H1 (cell line): ENCODE measurements at regions not wholly inside any gene's neighbourhood (a gene's known extent, or its start where the extent isn't known, plus 50 kb on each side); places are given as distances from the start of the nearest gene placed in this dataset.
"Not testable (repeated sequence)": the region's sequence is repeated elsewhere in the genome, so short reads cannot be mapped to it uniquely, and the experiment has no call there.

Experiments used
- CTCF ChIA-PET: fragments of 300-600 bp; sonication (Branson Sonifier 250); formaldehyde crosslinking; loops from one replicate; lab custom pipeline; 2021; ENCODE audit not compliant: partially characterized antibody; lab: Charles Lee
- POLR2A ChIA-PET: fragments of 300-600 bp; sonication (Branson Sonifier 250); formaldehyde crosslinking; loops from one replicate; lab custom pipeline; 2021; ENCODE audit warnings: inconsistent platforms; ENCODE audit not compliant: partially characterized antibody; lab: Charles Lee
- DNase-seq, 2 experiments: peaks; one replicate each; pipeline versions ENCODE4 v3.0.0 to v3.0.0-alpha.2; 2010 to 2022; ENCODE audit warnings: low spot score in 2 of 2, low read depth in 1 of 2, mixed read lengths in 1 of 2
- FAIRE-seq: peaks from 2 replicates; lab custom pipeline; 2011; peaks lifted over from hg19 to GRCh38; lab: Jason Lieb, UNC
- H2AFZ ChIP-seq: 2 replicates; pipeline ENCODE4 v1.8.1; 2012; ENCODE audit warnings: low read length, inconsistent platforms
- H2AK5ac ChIP-seq: 2 replicates; pipeline ENCODE4 v1.6.1; 2013; ENCODE audit warnings: low read depth, low read length
- H2BK120ac ChIP-seq: replicated peaks from 2 replicates; pipeline ENCODE3; 2013; ENCODE audit warnings: low read depth, low read length, inconsistent platforms
- H2BK12ac ChIP-seq: 2 replicates; pipeline ENCODE4 v1.6.1; 2013; ENCODE audit warnings: low read depth, low read length
- H2BK15ac ChIP-seq: 2 replicates; pipeline ENCODE4 v1.6.1; 2013; ENCODE audit warnings: low read length
- H2BK20ac ChIP-seq: 2 replicates; pipeline ENCODE4 v1.6.1; 2013; ENCODE audit warnings: low read length
- H2BK5ac ChIP-seq: 2 replicates; pipeline ENCODE4 v1.6.1; 2013; ENCODE audit warnings: low read depth, low read length
- H3K14ac ChIP-seq: 2 replicates; pipeline ENCODE4 v1.6.1; 2013; ENCODE audit warnings: inconsistent platforms; ENCODE audit not compliant: insufficient read length
- H3K18ac ChIP-seq: 2 replicates; pipeline ENCODE4 v1.6.1; 2013; ENCODE audit warnings: low read length; ENCODE audit errors: extremely low read depth
- H3K23ac ChIP-seq: 2 replicates; pipeline ENCODE4 v1.6.1; 2013; ENCODE audit warnings: inconsistent platforms; ENCODE audit not compliant: insufficient read length
- H3K23me2 ChIP-seq: 2 replicates; pipeline ENCODE4 v1.6.1; 2013; ENCODE audit warnings: low read depth, low read length
- H3K27ac ChIP-seq: 2 replicates; pipeline ENCODE4 v1.6.1; 2011; ENCODE audit warnings: low read depth, low read length, inconsistent platforms
- H3K27me3 ChIP-seq, 4 experiments: replicated peaks in 1 of 4; 1 replicate in 1 of 4; 2 replicates in 3 of 4; pipeline versions ENCODE4 v1.6.1 to v1.8.1; 2011 to 2013; ENCODE audit warnings: low read length in 3 of 4, mild to moderate bottlenecking in 3 of 4, inconsistent platforms in 2 of 4, mixed read lengths in 2 of 4, moderate library complexity in 1 of 4; ENCODE audit not compliant: control insufficient read depth in 3 of 4, insufficient read depth in 3 of 4; ENCODE audit errors: extremely low read depth in 1 of 4
- H3K36me3 ChIP-seq, 4 experiments: 2 replicates each; pipeline versions ENCODE4 v1.6.1 to v1.8.1; 2011 to 2013; ENCODE audit warnings: mild to moderate bottlenecking in 4 of 4, low read length in 3 of 4, moderate library complexity in 2 of 4, control low read depth in 1 of 4, inconsistent platforms in 1 of 4; ENCODE audit not compliant: insufficient read depth in 4 of 4, control insufficient read depth in 2 of 4
- H3K4ac ChIP-seq: replicated peaks from 2 replicates; pipeline ENCODE3; 2013; ENCODE audit warnings: low read length, low read depth, mixed read lengths, inconsistent platforms; ENCODE audit not compliant: insufficient read length
- H3K4me1 ChIP-seq, 4 experiments: replicated peaks in 1 of 4; 1 replicate in 1 of 4; 2 replicates in 3 of 4; pipeline versions ENCODE4 v1.6.1 to v1.8.1; 2011 to 2013; ENCODE audit warnings: low read length in 3 of 4, inconsistent platforms in 2 of 4, mixed read lengths in 1 of 4; ENCODE audit not compliant: insufficient read depth in 4 of 4, control insufficient read depth in 3 of 4
- H3K4me2 ChIP-seq, 2 experiments: 2 replicates each; pipeline versions ENCODE4 v1.6.1 to v1.8.1; 2011 to 2013; ENCODE audit warnings: low read depth in 2 of 2, low read length in 2 of 2, control low read depth in 1 of 2, inconsistent platforms in 1 of 2, mild to moderate bottlenecking in 1 of 2; ENCODE audit not compliant: insufficient read depth in 1 of 2
- H3K4me3 ChIP-seq, 4 experiments: fragments of 200-600, 300-600 bp in 1 of 4; sonication (generic), shearing (Covaris generic), sonication (Bioruptor Twin) in 1 of 4; 2 replicates each; pipeline versions ENCODE4 v1.5.1 to v1.8.1; 2011 to 2016; ENCODE audit warnings: low read length in 4 of 4, low read depth in 3 of 4, control low read depth in 2 of 4, inconsistent platforms in 2 of 4, mild to moderate bottlenecking in 2 of 4, mixed read lengths in 1 of 4, moderate library complexity in 1 of 4; ENCODE audit not compliant: insufficient read depth in 2 of 4; ENCODE audit errors: extremely low read depth in 1 of 4
- H3K56ac ChIP-seq: replicated peaks from 2 replicates; pipeline ENCODE3; 2013; ENCODE audit warnings: low read depth, mild to moderate bottlenecking, mixed read lengths, low read length, inconsistent platforms; ENCODE audit not compliant: insufficient read length
- H3K79me1 ChIP-seq: 2 replicates; pipeline ENCODE4 v1.6.1; 2013; ENCODE audit warnings: low read depth, low read length, control low read depth
- H3K79me2 ChIP-seq, 2 experiments: 2 replicates each; pipeline versions ENCODE4 v1.6.1 to v1.8.1; 2012 to 2013; ENCODE audit warnings: low read length in 2 of 2, mild to moderate bottlenecking in 2 of 2, inconsistent platforms in 1 of 2; ENCODE audit not compliant: insufficient read depth in 2 of 2, control insufficient read depth in 1 of 2
- H3K9ac ChIP-seq, 4 experiments: replicated peaks in 1 of 4; 1 replicate in 1 of 4; 2 replicates in 3 of 4; pipeline versions ENCODE4 v1.6.1 to v1.8.1; 2011 to 2013; ENCODE audit warnings: low read depth in 3 of 4, low read length in 3 of 4, control low read depth in 2 of 4, mild to moderate bottlenecking in 2 of 4, moderate library complexity in 2 of 4, inconsistent platforms in 1 of 4; ENCODE audit errors: extremely low read depth in 1 of 4
- H3K9me3 ChIP-seq, 2 experiments: 2 replicates each; pipeline versions ENCODE4 v1.6.1 to v1.8.1; 2012 to 2013; ENCODE audit warnings: mild to moderate bottlenecking in 2 of 2, moderate library complexity in 2 of 2, control low read depth in 1 of 2, inconsistent platforms in 1 of 2, low read depth in 1 of 2, low read length in 1 of 2, mixed read lengths in 1 of 2; ENCODE audit not compliant: insufficient read depth in 2 of 2
- H4K20me1 ChIP-seq, 2 experiments: replicated peaks in 1 of 2; 2 replicates each; pipeline versions ENCODE3 to v1.8.1; 2011 to 2013; ENCODE audit warnings: inconsistent platforms in 2 of 2, low read length in 2 of 2, mild to moderate bottlenecking in 1 of 2; ENCODE audit not compliant: insufficient read depth in 2 of 2, control insufficient read depth in 1 of 2
- H4K5ac ChIP-seq: 2 replicates; pipeline ENCODE4 v1.6.1; 2013; ENCODE audit warnings: low read length, low read depth, mixed read lengths, inconsistent platforms; ENCODE audit not compliant: insufficient read length
- H4K8ac ChIP-seq: 2 replicates; pipeline ENCODE4 v1.8.0; 2013; ENCODE audit warnings: mild to moderate bottlenecking, moderate library complexity, low read length, inconsistent platforms; ENCODE audit not compliant: insufficient read depth; ENCODE audit errors: extremely low read depth
- H4K91ac ChIP-seq: replicated peaks from 2 replicates; pipeline ENCODE3; 2013; ENCODE audit warnings: low read length, mixed read lengths, inconsistent platforms; ENCODE audit not compliant: insufficient read length
- WGBS, 2 experiments: shearing (Covaris generic) in 1 of 2; methylation state at CpG; one replicate each; pipeline versions ENCODE4 v1.1.6 to v1.1.7; 2013 to 2015; ENCODE audit warnings: low lambda C conversion rate in 2 of 2, mixed read lengths in 2 of 2, inconsistent platforms in 1 of 2, low coverage in 1 of 2, missing lambda C conversion rate in 1 of 2; ENCODE audit not compliant: insufficient replicate concordance in 2 of 2, insufficient coverage in 1 of 2, insufficient read length in 1 of 2; ENCODE audit errors: extremely low coverage in 1 of 2, missing lambda C conversion rate in 1 of 2; 5-methylcytosine and 5-hydroxymethylcytosine counted together

DNA sequence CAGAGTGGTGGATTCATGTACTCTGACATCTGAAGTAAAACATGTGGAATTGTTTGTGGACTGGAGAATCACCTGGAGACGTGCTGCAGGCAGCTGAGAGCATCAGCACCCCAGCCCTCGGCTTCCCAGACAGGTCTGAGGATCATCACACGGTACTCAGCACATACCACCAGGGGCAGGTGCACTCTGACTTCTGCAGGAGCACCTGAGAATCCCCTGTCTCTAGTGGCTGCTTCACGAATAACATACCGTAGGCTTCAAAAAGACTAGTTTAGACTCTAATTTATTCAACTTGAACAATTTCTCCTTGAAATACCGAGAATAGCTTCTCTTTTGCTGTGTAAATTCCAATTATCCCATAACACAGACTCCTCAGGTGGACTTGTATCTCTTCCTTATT lies 627.5 kb downstream of the RPIA start:
- CTCF ChIA-PET, H3K4me1 ChIP-seq, H4K5ac ChIP-seq, H2AK5ac ChIP-seq, H3K9ac ChIP-seq, H2BK5ac ChIP-seq, POLR2A ChIA-PET, H3K79me1 ChIP-seq, H3K23me2 ChIP-seq, H2BK120ac ChIP-seq, H3K4ac ChIP-seq, H4K20me1 ChIP-seq, H3K18ac ChIP-seq, H3K36me3 ChIP-seq, H4K91ac ChIP-seq, H2BK20ac ChIP-seq, H3K4me3 ChIP-seq, H2AFZ ChIP-seq, DNase-seq, H3K79me2 ChIP-seq, H3K14ac ChIP-seq, H3K27me3 ChIP-seq, H3K23ac ChIP-seq, H3K9me3 ChIP-seq, H2BK15ac ChIP-seq, H3K56ac ChIP-seq, H4K8ac ChIP-seq, H2BK12ac ChIP-seq, H3K27ac ChIP-seq, FAIRE-seq, H3K4me2 ChIP-seq: not testable (repeated sequence)
- no CpG with 5 or more reads among the region's 6 CpGs for WGBS, 2 experiments

DNA sequence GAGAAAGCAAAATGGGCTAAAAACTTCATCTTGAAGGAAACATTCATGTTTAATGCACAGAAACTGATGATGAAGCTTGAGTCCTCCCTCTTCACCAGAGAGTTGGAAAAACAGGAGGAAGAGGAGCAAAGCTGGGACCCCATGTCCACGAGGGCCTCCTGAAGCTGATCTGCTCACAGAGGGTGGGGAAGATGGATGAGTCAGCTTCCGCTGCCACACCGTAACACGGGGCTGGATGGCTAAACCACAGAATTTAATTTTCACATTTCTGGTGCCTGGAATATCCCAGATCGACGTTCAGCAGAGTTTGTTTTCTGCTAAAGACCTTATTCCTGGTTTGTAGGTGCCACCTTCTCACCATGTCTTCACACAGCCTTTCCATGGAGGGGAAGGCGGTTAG lies 634.4 kb downstream of the RPIA start:
- H3K9ac ChIP-seq, H3K4ac ChIP-seq, H2AFZ ChIP-seq, H3K79me1 ChIP-seq, DNase-seq, H3K79me2 ChIP-seq, H3K36me3 ChIP-seq, H2BK20ac ChIP-seq, POLR2A ChIA-PET, H3K14ac ChIP-seq, H2BK5ac ChIP-seq, H3K4me1 ChIP-seq, H4K8ac ChIP-seq, CTCF ChIA-PET, H2BK15ac ChIP-seq, FAIRE-seq, H3K4me3 ChIP-seq, H2BK120ac ChIP-seq, H3K4me2 ChIP-seq, H3K27me3 ChIP-seq, H2AK5ac ChIP-seq, H4K20me1 ChIP-seq, H4K5ac ChIP-seq, H2BK12ac ChIP-seq, H3K23me2 ChIP-seq, H3K23ac ChIP-seq, H3K56ac ChIP-seq, H3K27ac ChIP-seq, H3K9me3 ChIP-seq, H4K91ac ChIP-seq, H3K18ac ChIP-seq: not testable (repeated sequence)
- 73% methylated on average over 4 of the region's 7 CpGs; no CpG with 5 or more reads in 1 of the 2 experiments for WGBS, 2 experiments
